Ovary (tissue), 3 donors: ENCODE measurements at regions not wholly inside any gene's neighbourhood (a gene's known extent, or its start where the extent isn't known, plus 50 kb on each side); places are given as distances from the start of the nearest gene placed in this dataset.

Experiments used
- EP300 ChIP-seq: sonication (generic); formaldehyde crosslinking; IDR thresholded peaks from one replicate; pipeline ENCODE4 v1.6.1; 2017; ENCODE audit warnings: antibody characterized with exemption
- TF ChIP-seq, protein P1 (sequence below), 3 donors: fragments of 450-650 bp in 2 of 3; fragments of 200-600 bp in 1 of 3; IDR thresholded peaks; one replicate each; pipeline versions ENCODE4 v1.5.1 to v1.8.0; 2016 to 2022; ENCODE audit warnings: antibody characterized with exemption in 3 of 3, mild to moderate bottlenecking in 1 of 3
- donor health status: DM: no; HTN: no; CAD: no.

DNA sequence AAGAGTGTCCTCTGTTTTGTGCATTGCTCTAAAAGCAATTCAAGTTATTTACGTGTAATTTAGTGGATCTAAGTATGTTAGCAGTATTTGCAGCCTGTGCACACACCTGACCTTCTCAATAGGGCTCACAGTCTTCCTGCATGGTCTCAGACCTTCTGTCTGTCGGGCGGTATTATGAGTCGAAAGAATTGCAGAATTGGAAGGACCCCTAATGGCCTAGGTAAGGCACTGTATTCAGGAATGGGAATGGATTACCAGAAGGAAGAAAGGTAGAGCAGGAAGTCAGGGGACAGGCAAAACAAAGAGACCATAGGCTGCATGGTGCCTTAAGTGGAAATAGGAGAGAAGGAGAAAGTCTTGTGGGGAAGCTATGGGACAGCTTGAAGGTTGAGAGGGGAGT, 341.6 kb downstream of the VRK1 start:
- TF ChIP-seq, protein P1, sequence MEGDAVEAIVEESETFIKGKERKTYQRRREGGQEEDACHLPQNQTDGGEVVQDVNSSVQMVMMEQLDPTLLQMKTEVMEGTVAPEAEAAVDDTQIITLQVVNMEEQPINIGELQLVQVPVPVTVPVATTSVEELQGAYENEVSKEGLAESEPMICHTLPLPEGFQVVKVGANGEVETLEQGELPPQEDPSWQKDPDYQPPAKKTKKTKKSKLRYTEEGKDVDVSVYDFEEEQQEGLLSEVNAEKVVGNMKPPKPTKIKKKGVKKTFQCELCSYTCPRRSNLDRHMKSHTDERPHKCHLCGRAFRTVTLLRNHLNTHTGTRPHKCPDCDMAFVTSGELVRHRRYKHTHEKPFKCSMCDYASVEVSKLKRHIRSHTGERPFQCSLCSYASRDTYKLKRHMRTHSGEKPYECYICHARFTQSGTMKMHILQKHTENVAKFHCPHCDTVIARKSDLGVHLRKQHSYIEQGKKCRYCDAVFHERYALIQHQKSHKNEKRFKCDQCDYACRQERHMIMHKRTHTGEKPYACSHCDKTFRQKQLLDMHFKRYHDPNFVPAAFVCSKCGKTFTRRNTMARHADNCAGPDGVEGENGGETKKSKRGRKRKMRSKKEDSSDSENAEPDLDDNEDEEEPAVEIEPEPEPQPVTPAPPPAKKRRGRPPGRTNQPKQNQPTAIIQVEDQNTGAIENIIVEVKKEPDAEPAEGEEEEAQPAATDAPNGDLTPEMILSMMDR (IDR thresholded peaks at IDR 0.05): no peak
- TF ChIP-seq EP300: no peak
